DND-41 (cell line): ENCODE measurements at regions not wholly inside any gene's neighbourhood (a gene's known extent, or its start where the extent isn't known, plus 50 kb on each side); places are given as distances from the start of the nearest gene placed in this dataset.

Experiments used
- ATAC-seq: fragments of 200-7000 bp; cut with Tn5 transposase; 3 replicates; pipeline ENCODE4 v1.9.1; 2021; ENCODE audit warnings: low read depth; ENCODE audit not compliant: insufficient read depth
- DNase-seq: peaks from one replicate; pipeline ENCODE4 v3.0.0-alpha.2; 2020
- H2AFZ ChIP-seq: 2 replicates; pipeline ENCODE4 v1.6.0; 2012; ENCODE audit warnings: low read depth, low read length
- H3K27ac ChIP-seq: 2 replicates; pipeline ENCODE4 v1.5.1; 2012; ENCODE audit warnings: low read length, inconsistent platforms
- H3K27me3 ChIP-seq: fragments of 200-600 bp; sonication (generic); 2 replicates; pipeline ENCODE4 v1.6.0; 2012; ENCODE audit warnings: low read length, mild to moderate bottlenecking, inconsistent platforms; ENCODE audit not compliant: insufficient read depth, poor library complexity
- H3K36me3 ChIP-seq: 2 replicates; pipeline ENCODE4 v1.5.1; 2012; ENCODE audit warnings: low read length, inconsistent platforms; ENCODE audit not compliant: insufficient read depth
- H3K4me1 ChIP-seq: 2 replicates; pipeline ENCODE4 v1.5.1; 2012; ENCODE audit warnings: mild to moderate bottlenecking, low read length; ENCODE audit not compliant: insufficient read depth
- H3K4me2 ChIP-seq: 2 replicates; pipeline ENCODE4 v1.6.0; 2012; ENCODE audit warnings: mild to moderate bottlenecking, moderate library complexity, low read length, inconsistent platforms; ENCODE audit not compliant: insufficient read depth
- H3K4me3 ChIP-seq, 2 experiments: fragments of 200-600 bp in 1 of 2; shearing (Covaris generic) in 1 of 2; 2 replicates each; pipeline ENCODE4 v1.5.1; 2012 to 2016; ENCODE audit warnings: inconsistent platforms in 2 of 2, low read length in 2 of 2, mild to moderate bottlenecking in 2 of 2, low read depth in 1 of 2, moderate library complexity in 1 of 2
- H3K79me2 ChIP-seq: 2 replicates; pipeline ENCODE4 v1.6.0; 2012; ENCODE audit warnings: low read length, inconsistent platforms; ENCODE audit not compliant: insufficient read depth
- H3K9ac ChIP-seq: 2 replicates; pipeline ENCODE4 v1.6.0; 2012; ENCODE audit warnings: low read depth, mild to moderate bottlenecking, inconsistent platforms, low read length, moderate library complexity
- H3K9me3 ChIP-seq: 2 replicates; pipeline ENCODE4 v1.5.1; 2012; ENCODE audit warnings: low read length, moderate library complexity, mild to moderate bottlenecking, inconsistent platforms; ENCODE audit not compliant: insufficient read depth, severe bottlenecking
- H4K20me1 ChIP-seq: 2 replicates; pipeline ENCODE4 v1.6.0; 2012; ENCODE audit warnings: low read length; ENCODE audit not compliant: insufficient read depth
- EZH2 ChIP-seq: IDR thresholded peaks from 3 replicates; pipeline ENCODE4 v1.6.1; 2012; ENCODE audit warnings: borderline replicate concordance, low read depth, mild to moderate bottlenecking, moderate library complexity, low read length, inconsistent platforms; ENCODE audit not compliant: severe bottlenecking
- TF ChIP-seq, protein P1 (sequence below): IDR thresholded peaks from 2 replicates; pipeline ENCODE4 v1.5.1; 2012; ENCODE audit warnings: borderline replicate concordance, low read length, moderate library complexity, mild to moderate bottlenecking; ENCODE audit not compliant: poor library complexity, severe bottlenecking; ENCODE audit errors: extremely low read depth

DNA sequence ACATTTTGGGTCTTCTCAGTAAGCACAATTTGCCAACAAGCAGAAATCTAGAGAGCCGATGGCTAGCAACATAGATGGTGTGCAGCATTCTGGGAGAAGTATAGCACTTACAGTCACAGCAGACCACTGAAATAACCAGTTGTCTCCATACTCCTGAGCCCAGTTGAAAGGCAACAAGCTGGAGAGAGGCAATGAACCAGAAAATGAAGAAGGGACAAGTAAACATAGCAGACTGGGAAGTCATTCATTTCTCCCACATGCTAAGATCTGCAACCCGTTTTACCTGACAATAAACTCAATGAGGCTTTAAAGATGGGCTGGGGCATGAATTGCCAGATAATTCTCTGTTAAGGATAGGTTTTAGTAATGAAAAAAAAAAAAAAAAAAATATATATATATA lies 575.6 kb upstream of the GRAMD2B start:
- H3K9ac ChIP-seq: no peak overlapping the region
- no peak overlapping the region for H2AFZ ChIP-seq
- ATAC-seq: no peak

DNA sequence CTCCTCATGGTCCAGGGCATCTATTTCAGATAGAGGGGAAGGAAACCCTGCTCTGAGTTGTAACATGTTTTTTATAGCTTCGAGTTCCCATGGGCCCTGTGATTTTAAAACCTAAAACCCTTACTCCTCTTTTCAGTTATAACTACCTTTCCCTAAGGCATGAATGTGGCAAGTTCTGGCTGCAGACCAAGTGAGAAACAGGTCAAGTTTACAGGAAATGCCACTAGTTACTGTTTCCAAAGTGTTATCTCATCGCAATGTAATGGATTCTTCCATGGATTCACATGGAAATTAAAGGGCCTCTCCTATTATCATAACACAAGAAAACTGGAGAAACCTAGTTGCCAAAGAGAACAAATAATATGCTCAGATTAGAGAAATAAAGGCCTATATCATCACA lies 574.5 kb upstream of the GRAMD2B start:
- H2AFZ ChIP-seq: no peak overlapping the region
- no peak for DNase-seq
- no peaks in the 10 kb centered on the region for H3K36me3 ChIP-seq
- ATAC-seq: no peak
- H3K4me1 ChIP-seq: no peaks in the 10 kb centered on the region
- no peak overlapping the region for H3K9ac ChIP-seq
- no peak overlapping the region for H3K4me3 ChIP-seq
- no peaks in the 10 kb centered on the region for H4K20me1 ChIP-seq
- H3K4me2 ChIP-seq: no peak overlapping the region
- no peaks in the 10 kb centered on the region for H3K79me2 ChIP-seq
- no peaks in the 10 kb centered on the region for H3K9me3 ChIP-seq
- H3K27me3 ChIP-seq: no peaks in the 10 kb centered on the region
- H3K27ac ChIP-seq: no peak overlapping the region
- TF ChIP-seq, protein P1, sequence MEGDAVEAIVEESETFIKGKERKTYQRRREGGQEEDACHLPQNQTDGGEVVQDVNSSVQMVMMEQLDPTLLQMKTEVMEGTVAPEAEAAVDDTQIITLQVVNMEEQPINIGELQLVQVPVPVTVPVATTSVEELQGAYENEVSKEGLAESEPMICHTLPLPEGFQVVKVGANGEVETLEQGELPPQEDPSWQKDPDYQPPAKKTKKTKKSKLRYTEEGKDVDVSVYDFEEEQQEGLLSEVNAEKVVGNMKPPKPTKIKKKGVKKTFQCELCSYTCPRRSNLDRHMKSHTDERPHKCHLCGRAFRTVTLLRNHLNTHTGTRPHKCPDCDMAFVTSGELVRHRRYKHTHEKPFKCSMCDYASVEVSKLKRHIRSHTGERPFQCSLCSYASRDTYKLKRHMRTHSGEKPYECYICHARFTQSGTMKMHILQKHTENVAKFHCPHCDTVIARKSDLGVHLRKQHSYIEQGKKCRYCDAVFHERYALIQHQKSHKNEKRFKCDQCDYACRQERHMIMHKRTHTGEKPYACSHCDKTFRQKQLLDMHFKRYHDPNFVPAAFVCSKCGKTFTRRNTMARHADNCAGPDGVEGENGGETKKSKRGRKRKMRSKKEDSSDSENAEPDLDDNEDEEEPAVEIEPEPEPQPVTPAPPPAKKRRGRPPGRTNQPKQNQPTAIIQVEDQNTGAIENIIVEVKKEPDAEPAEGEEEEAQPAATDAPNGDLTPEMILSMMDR: no peak
- TF ChIP-seq EZH2: no peak

More for the DNA sequence above, 575.6 kb upstream of the GRAMD2B start:
- Histone ChIP-seq H3K4me3 (no peak overlapping the region), H3K36me3 (no peaks in the 10 kb centered on the region), H3K79me2 (no peaks in the 10 kb centered on the region), H3K27me3 (no peaks in the 10 kb centered on the region), H4K20me1 (no peaks in the 10 kb centered on the region), H3K9me3 (no peaks in the 10 kb centered on the region), H3K4me2 (no peak overlapping the region), H3K27ac (no peak overlapping the region), H3K4me1 (no peaks in the 10 kb centered on the region)
- DNase-seq: no peak
- TF ChIP-seq, protein P1: no peak
- no peak for TF ChIP-seq EZH2

DNA sequence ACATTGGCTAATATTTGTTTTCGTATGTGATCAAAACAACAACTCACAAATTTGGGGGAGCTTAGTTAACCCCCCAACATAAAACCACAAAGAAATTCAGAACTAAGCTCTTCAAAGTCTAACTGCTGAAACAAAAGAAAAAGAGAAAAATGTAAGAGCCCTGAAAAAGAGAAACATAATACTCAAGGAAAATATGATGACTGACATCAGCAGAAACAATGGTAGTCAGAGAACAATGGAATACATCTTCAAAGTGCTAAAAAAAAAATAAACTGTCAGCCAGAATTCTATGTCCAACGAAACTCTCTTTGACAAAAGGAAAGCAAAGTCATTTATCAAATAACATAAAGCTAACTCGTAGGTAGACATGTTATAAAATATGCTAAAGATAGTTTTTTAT lies 566.3 kb upstream of the GRAMD2B start:
- Histone ChIP-seq H3K9ac (no peak overlapping the region), H3K4me3 (no peak overlapping the region), H3K27me3 (no peaks in the 10 kb centered on the region), H3K4me2 (no peak overlapping the region), H3K79me2 (no peaks in the 10 kb centered on the region), H4K20me1 (no peaks in the 10 kb centered on the region), H3K9me3 (no peaks in the 10 kb centered on the region), H3K36me3 (no peaks in the 10 kb centered on the region), H3K27ac (no peak overlapping the region), H2AFZ (no peak overlapping the region), H3K4me1 (no peaks in the 10 kb centered on the region)
- TF ChIP-seq, protein P1: no peak
- TF ChIP-seq EZH2: no peak
- DNase-seq (no peak), ATAC-seq (no peak)

DNA sequence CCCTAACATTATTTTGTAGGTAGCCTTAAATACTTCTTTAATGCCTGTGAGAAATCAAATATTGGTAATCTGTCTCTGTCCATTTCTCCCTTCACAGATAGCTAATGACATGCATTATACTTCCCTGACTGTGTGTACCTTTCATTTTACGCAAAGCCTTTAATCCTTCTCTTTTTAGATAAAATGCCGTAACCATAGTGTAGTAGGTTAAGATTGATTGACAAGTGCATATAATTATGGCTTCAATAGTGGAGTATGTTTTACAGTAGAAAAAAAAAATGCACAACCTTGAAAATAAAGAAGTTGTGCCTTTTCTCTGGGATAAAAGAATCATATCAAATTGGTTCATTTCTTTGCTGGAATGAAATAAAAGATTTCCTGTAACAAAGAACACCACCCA lies 559.6 kb upstream of the GRAMD2B start:
- H3K4me2 ChIP-seq: no peak overlapping the region
- ATAC-seq (no peak), DNase-seq (no peak)
- no peaks in the 10 kb centered on the region for H3K4me1 ChIP-seq
- H3K4me3 ChIP-seq: no peak overlapping the region
- no peaks in the 10 kb centered on the region for H3K9me3 ChIP-seq
- H4K20me1 ChIP-seq: no peaks in the 10 kb centered on the region
- H3K36me3 ChIP-seq: no peaks in the 10 kb centered on the region
- no peak for TF ChIP-seq EZH2
- TF ChIP-seq, protein P1: no peak
- no peak overlapping the region for H3K27ac ChIP-seq
- no peaks in the 10 kb centered on the region for H3K79me2 ChIP-seq
- no peak overlapping the region for H2AFZ ChIP-seq
- no peak overlapping the region for H3K9ac ChIP-seq
- H3K27me3 ChIP-seq: no peaks in the 10 kb centered on the region
